ENCODE measurements at regions not wholly inside any gene's neighbourhood (a gene's known extent, or its start where the extent isn't known, plus 50 kb on each side); places are given as distances from the start of the nearest gene placed in this dataset.

GRCh38 chr7:42688056-42688371 is 223.9 kb downstream of the C7orf25 start:
- DNase-seq (no peak), ATAC-seq (no peak)
- H3K4me1 ChIP-seq (ENCODE audit: low read depth), result no peaks in the 10 kb centered on the region
- H3K9me3 ChIP-seq, result no peaks in the 10 kb centered on the region
- intact Hi-C loops (cut with DNase I, micrococcal nuclease), result no loop called here
- no peak overlapping the region for H3K4me3 ChIP-seq
- TF ChIP-seq CTCF (IDR thresholded peaks at IDR 0.05), result no peak
- H3K36me3 ChIP-seq (ENCODE audit: low read depth), result no peaks in the 10 kb centered on the region

- intact Hi-C loops (cut with DNase I, micrococcal nuclease), result no loop called here
- Histone ChIP-seq H3K9me3 (no peaks in the 10 kb centered on the region), H3K36me3 (ENCODE audit: low read depth) (no peaks in the 10 kb centered on the region), H3K4me3 (no peak overlapping the region), H3K4me1 (ENCODE audit: low read depth) (no peaks in the 10 kb centered on the region)
- ATAC-seq, result no peak
- DNase-seq, result no peak
- no peak for TF ChIP-seq CTCF (IDR thresholded peaks at IDR 0.05)
Measured at GRCh38 chr7:42687211-42688055, 224.4 kb downstream of the C7orf25 start.

- Histone ChIP-seq H3K4me1 (ENCODE audit: low read depth) (no peaks in the 10 kb centered on the region), H3K9me3 (no peaks in the 10 kb centered on the region), H3K4me3 (no peak overlapping the region), H3K36me3 (ENCODE audit: low read depth) (no peaks in the 10 kb centered on the region)
- DNase-seq, result no peak
- no peak for ATAC-seq
- intact Hi-C loops (cut with DNase I, micrococcal nuclease), result no loop called here
- no peak for TF ChIP-seq CTCF (IDR thresholded peaks at IDR 0.05)
Measured at GRCh38 chr7:42686594-42687156, 225.2 kb downstream of the C7orf25 start.

- Histone ChIP-seq H3K36me3 (ENCODE audit: low read depth) (no peaks in the 10 kb centered on the region), H3K4me3 (no peak overlapping the region), H3K9me3 (no peaks in the 10 kb centered on the region), H3K4me1 (ENCODE audit: low read depth) (no peaks in the 10 kb centered on the region)
- DNase-seq (no peak), ATAC-seq (no peak)
- intact Hi-C loops (cut with DNase I, micrococcal nuclease), result no loop called here
- TF ChIP-seq CTCF (IDR thresholded peaks at IDR 0.05), result no peak
Measured at GRCh38 chr7:42685911-42686310, 226.0 kb downstream of the C7orf25 start.

- TF ChIP-seq CTCF (IDR thresholded peaks at IDR 0.05), result no peak
- intact Hi-C loops (cut with DNase I, micrococcal nuclease), result no loop called here
- H3K9me3 ChIP-seq, result no peaks in the 10 kb centered on the region
- no peak overlapping the region for H3K4me3 ChIP-seq
- H3K36me3 ChIP-seq (ENCODE audit: low read depth), result no peaks in the 10 kb centered on the region
- ATAC-seq (peak; percentile 39), DNase-seq (peak in 1 of 3 donors; percentile 8)
- no peaks in the 10 kb centered on the region for H3K4me1 ChIP-seq (ENCODE audit: low read depth)
Measured at GRCh38 chr7:42677751-42678699, 233.8 kb downstream of the C7orf25 start.

All from mucosa of descending colon (tissue), 3 donors.